Left renal cortex interstitium (tissue), 4 donors: ENCODE measurements at regions not wholly inside any gene's neighbourhood (a gene's known extent, or its start where the extent isn't known, plus 50 kb on each side); places are given as distances from the start of the nearest gene placed in this dataset.
"Not testable (repeated sequence)": the region's sequence is repeated elsewhere in the genome, so short reads cannot be mapped to it uniquely, and the experiment has no call there.

Source experiments
- DNase-seq, 4 donors: peaks; one replicate each; pipeline ENCODE4 v3.0.0-alpha.2; 2013; ENCODE audit warnings: low read depth in 4 of 4, low spot score in 2 of 4, missing footprints in 1 of 4

GRCh38 chr10:36033808-36034207, 391.7 kb upstream of the FZD8 start:
- no peak for DNase-seq

DNA sequence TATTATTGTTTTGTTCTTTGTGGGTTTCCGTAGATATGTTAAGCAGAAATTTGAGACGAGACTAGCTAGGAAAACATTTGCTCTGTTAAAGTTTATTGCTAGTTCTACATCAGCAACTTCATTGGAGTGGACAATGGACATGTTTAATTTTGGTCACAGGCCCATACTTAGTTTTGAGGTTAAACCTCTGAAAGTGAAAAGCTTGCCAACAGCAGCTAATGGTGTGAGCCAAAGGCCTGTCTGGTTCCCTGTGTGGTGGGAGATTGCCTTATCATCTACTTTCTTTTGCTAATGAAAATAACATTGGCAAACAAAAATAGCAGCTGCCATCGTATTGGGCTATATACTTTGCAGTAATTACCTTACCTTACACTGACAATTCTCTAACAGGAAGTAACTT, 388.4 kb upstream of the FZD8 start:
- no peak for DNase-seq

DNA sequence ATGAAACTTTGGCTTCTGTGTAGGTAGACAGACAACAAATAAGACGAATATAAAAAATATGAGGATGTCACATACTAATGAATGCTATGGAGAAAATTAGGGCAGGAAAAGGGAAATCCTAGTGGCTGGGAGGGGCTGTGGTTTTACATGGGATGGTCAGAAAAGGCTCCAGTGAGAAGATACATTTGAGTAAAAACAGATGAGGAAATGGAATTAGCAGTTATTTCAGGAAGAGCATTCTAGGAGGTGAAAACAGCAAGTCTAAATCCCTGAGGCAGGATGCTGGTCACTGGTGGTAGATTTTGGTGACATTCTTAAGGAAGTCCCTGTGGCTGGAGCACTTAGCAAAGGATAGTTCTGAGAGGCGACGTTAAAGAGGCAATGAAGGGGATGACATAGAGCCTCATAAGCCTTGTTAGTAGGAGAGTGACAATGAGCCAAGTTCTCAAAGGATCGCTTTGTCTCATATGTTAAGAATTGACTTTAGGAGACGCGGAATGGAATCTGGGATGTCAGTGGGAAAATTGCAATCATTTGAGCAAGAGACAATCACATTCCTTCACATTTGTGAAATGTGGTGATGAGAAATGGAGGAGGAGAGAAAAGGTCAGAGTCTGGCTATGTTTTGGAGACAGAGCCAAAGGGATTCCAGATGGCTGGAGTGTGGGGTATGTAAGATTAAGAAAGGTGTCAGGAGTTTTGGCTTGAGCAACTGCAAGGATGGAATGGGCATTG, 384.7 kb upstream of the FZD8 start:
- DNase-seq: no peak

- no peak for DNase-seq
These were observed 384.0 kb upstream of the FZD8 start for GRCh38 chr10:36026081-36026480.

GRCh38 chr10:36023939-36024338, 381.8 kb upstream of the FZD8 start:
- no peak for DNase-seq

GRCh38 chr10:36021096-36021495, 379.0 kb upstream of the FZD8 start:
- DNase-seq: no peak

GRCh38 chr10:36019749-36020148, 377.7 kb upstream of the FZD8 start:
- no peak for DNase-seq

DNA sequence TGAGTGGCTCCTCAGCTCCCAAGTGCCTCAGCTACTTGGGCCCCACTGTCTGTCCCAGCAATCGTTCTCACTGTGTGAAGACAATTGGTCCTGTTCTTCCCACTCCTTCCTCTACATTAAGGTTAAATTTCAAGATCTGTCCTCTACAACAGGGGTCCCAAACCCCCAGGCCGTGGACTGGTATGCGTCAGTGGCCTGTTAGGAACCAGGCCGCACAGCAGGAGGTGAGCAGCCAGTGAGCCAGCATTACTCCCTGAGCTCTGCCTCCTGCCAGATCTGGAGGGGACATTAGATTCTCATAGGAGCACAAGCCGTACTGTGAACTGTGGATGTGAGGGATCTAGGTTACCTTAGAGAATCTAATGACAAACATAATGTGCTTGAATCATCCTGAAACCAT, 376.9 kb upstream of the FZD8 start:
- DNase-seq: no peak

DNA sequence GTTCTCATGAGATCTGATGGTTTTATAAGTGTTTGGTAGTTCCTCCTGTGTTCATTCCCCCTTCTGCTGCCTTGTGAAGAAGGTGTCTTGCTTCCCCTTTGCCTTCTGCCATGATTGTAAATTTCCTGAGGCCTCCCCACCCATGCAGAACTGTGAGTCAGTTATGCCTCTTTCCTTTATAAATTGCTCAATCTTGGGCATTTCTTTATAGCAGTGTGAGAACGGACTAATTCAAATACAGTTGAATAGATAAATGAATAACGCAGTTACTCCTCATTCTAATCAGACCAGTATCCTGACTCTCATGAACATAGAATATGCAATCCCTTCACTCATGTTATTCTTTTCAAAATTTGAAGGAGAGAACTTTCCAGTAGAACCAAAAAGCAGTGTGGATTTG, 375.0 kb upstream of the FZD8 start:
- DNase-seq: no peak

GRCh38 chr10:36007369-36007768, 365.3 kb upstream of the FZD8 start:
- no peak for DNase-seq

- no peak for DNase-seq
These were observed 361.6 kb upstream of the FZD8 start for GRCh38 chr10:36003688-36004087.

GRCh38 chr10:36003031-36003600, 361.0 kb upstream of the FZD8 start:
- no peak for DNase-seq

- DNase-seq: no peak
These were observed 360.3 kb upstream of the FZD8 start for GRCh38 chr10:36002445-36002844.

DNA sequence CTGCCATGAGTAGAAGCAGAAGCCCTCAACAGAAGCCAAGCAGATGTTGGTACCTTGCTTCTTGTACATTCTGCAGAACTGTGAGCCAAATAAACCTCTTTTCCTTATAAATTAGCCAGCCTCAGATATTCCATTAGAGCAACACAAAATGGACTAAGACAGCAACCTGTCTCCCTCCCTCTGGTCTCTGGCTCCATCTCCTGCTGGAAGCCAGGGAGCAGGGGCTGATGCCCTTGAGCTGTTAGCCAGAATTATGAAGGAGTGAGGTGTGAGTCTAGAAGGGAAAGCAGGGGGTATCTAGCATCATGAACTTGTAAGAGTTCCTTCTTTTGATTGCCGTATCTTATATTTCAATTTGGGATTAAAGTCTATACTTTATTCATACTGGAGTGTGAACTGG, 358.7 kb upstream of the FZD8 start:
- not testable (repeated sequence) for DNase-seq

DNA sequence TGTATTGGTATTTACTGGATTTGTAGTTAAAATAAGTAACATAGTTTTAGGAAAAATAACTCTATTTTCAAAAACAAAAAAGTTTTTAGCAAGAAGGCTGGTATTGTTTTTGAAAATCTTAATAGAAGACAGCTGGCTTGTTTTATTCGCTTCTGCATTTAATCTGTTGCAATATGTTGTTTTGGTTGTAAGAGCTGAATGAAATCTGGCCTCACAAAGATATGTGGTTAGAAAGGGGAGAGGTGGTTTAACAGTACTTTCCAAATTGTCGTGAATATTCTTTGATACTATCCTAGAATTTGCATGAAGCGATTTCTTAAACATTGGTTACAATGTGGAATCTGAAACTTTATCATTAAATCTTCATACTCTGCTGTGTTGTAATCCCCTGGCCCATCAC, 355.9 kb upstream of the FZD8 start:
- no peak for DNase-seq

DNA sequence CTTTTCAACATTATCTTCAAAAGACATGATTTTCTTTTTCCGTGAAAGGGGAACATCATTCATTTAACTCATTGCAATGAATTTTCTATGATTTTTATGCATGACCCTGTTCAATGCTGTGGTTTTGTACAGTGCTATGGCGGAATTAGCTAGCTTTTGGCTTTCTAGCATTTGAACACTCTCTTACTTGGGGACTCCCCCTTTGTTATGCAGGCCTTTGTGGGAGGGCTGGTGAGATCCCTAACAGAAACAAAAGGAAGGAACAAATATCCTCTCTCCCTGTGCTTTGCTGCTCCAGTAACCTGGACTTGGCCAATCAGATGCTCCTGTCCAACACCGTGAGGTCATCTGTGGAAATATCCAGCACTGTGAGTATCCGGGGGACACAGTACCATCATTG, 353.4 kb upstream of the FZD8 start:
- no peak for DNase-seq

DNA sequence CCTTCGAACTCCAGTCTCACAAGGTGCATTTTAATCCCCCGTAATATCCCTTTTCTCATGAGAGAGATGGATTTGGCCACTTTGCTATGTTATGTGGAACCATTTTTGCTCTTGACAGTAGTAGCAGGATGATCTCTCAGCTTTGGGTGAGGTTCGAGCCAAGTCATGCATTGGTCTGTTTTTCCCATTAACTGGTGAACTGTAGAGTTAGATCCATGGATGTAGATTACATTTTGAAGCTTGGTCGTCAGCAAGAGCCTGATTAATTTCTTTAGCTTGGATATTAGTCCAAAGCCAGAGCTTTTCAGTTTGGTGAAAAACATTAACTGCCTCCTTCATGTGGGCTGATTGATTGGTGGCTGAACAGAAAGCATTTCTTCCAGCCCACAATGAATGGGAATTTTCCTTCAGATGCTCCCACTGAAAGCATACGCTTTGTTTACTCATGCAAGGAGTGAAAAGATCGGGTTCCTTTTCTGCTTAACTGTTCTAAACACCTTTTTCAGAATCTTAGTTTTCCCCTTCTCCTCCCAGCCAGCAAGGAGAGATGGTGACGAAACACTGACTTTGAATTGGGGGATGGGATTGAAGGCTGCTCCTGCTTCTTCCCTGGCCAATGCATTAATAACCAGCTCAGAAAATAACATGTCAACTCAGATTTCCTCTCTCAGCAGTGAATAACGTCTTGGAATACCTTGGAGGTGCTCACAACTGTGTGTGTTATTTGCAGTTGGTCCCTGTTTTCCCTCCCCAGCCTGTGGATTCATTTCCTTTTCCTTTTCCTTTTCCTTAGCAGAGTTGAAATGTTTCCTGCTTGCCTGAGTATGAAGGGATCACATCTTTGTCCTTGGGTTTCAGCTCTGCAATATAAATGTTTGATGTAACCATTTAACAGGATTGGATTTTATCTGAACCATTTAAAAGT, 351.8 kb upstream of the FZD8 start:
- peak in 1 of 4 donors; percentile 21 for DNase-seq

DNA sequence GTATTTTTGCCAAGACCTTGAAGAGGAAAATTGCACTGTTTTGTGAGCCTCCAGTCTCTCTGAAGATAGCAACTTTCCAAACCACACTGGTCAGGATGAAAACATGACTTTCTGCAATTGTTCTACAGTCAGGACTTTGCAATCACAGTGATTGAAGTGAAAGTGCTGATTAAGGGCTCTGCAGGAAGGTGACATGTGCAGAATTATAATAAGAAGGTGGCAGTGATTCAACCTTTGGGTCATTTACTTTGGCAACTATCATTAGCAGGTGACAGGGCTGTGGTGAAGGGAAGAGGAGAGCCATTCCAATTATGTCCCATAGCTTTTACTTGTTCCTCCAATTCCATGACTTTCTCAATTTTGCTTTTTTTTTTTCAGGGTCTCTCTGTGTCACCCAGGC, 350.0 kb upstream of the FZD8 start:
- no peak for DNase-seq

GRCh38 chr10:35986756-35987502, 344.8 kb upstream of the FZD8 start:
- no peak for DNase-seq

- DNase-seq: no peak
These were observed 337.0 kb upstream of the FZD8 start for GRCh38 chr10:35979116-35979515.
